ENCODE measurements at regions not wholly inside any gene's neighbourhood (a gene's known extent, or its start where the extent isn't known, plus 50 kb on each side); places are given as distances from the start of the nearest gene placed in this dataset.

GRCh38 chr13:37288057-37288720 is 182.7 kb upstream of the CSNK1A1L start:
- TF ChIP-seq MAX (IDR thresholded peaks at IDR 0.05): no peak
- TF ChIP-seq TCF12 (IDR thresholded peaks at IDR 0.05; ENCODE audit: low read depth): no peak
- no peak for TF ChIP-seq ZBTB7A (IDR thresholded peaks at IDR 0.05; ENCODE audit: low read depth)
- no peak for TF ChIP-seq TEAD4 (IDR thresholded peaks at IDR 0.05)
- TF ChIP-seq REST (IDR thresholded peaks at IDR 0.05; ENCODE audit: low read depth): no peak
- no peak for TF ChIP-seq USF1 (IDR thresholded peaks at IDR 0.05)
- no peak for TF ChIP-seq YY1 (IDR thresholded peaks at IDR 0.05; ENCODE audit: low read depth)
- no peak for TF ChIP-seq EGR1 (IDR thresholded peaks at IDR 0.05)
- no peak for TF ChIP-seq TAF1 (IDR thresholded peaks at IDR 0.05; ENCODE audit: low read depth)
- no peak for TF ChIP-seq RAD21 (IDR thresholded peaks at IDR 0.05; ENCODE audit: low read depth)
- TF ChIP-seq EP300 (IDR thresholded peaks at IDR 0.05; ENCODE audit: borderline replicate concordance): no peak
- TF ChIP-seq NFIC (IDR thresholded peaks at IDR 0.05): no peak
- no peak for TF ChIP-seq FOXM1 (IDR thresholded peaks at IDR 0.05; ENCODE audit: borderline replicate concordance, low read depth)

DNA sequence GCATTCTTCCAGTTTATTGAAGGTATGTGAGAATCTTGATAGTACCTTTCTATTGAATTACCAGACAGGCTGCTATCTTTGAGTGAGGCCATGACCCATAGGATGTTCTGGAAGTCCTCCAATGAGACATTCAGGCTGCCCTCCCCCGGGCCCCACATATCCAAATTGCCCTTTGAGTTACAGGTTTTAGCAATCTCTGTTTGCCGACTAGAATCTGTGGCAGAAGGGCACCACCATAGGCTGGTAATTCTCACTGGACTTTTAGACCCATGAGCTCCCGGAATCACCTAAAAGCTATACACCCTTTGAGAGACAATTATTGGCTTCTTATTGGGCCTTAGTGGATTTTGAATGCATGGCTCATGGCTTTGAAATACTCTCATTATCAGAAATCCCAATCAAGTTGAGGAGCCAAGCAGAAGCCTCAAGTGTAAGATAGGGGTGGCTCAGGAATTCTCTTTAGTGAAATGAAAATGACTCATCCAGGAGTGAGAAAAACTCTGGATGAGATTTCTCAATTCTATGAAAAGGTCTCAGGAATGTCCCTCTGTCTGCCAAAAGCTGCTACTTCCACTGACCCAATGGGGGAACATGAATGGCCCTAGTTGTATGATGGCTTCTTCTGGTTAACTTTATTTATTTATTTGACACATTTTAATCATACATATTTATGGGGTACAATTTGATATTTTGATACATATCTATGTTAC is 172.1 kb upstream of the CSNK1A1L start:
- TF ChIP-seq YY1 (IDR thresholded peaks at IDR 0.05; ENCODE audit: low read depth) (no peak), NFIC (IDR thresholded peaks at IDR 0.05) (no peak), TCF12 (IDR thresholded peaks at IDR 0.05; ENCODE audit: low read depth) (no peak), REST (IDR thresholded peaks at IDR 0.05; ENCODE audit: low read depth) (no peak), RAD21 (IDR thresholded peaks at IDR 0.05; ENCODE audit: low read depth) (no peak), FOXM1 (IDR thresholded peaks at IDR 0.05; ENCODE audit: borderline replicate concordance, low read depth) (no peak), CREB1 (IDR thresholded peaks at IDR 0.05; ENCODE audit: low read depth) (no peak), EP300 (IDR thresholded peaks at IDR 0.05; ENCODE audit: borderline replicate concordance) (no peak), EGR1 (IDR thresholded peaks at IDR 0.05) (no peak), CEBPB (IDR thresholded peaks at IDR 0.05) (no peak), USF1 (IDR thresholded peaks at IDR 0.05) (no peak), TEAD4 (IDR thresholded peaks at IDR 0.05) (no peak), ZBTB7A (IDR thresholded peaks at IDR 0.05; ENCODE audit: low read depth) (no peak), TAF1 (IDR thresholded peaks at IDR 0.05; ENCODE audit: low read depth) (no peak)

DNA sequence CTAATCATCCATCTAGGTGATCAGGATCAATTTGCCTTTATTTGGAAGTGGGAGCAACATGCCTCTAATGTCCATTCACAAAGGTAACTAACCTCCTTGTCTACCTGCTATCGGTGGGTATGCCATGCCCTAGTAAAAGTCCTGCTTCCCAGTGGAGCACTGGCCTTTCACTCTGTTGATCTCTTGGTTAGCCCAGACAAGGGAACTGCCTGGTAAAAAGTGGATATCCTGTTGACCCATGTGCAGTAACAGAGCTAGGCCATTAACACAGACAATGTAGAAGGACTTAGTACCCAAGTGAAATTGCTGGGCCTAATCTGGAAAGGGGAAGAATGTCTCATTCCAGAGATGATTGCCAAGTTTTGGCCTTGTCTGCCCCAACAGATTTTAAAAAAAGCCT is 171.5 kb upstream of the CSNK1A1L start:
- no peak for TF ChIP-seq TAF1 (IDR thresholded peaks at IDR 0.05; ENCODE audit: low read depth)
- TF ChIP-seq CREB1 (IDR thresholded peaks at IDR 0.05; ENCODE audit: low read depth): no peak
- no peak for TF ChIP-seq MAX (IDR thresholded peaks at IDR 0.05)
- TF ChIP-seq FOXM1 (IDR thresholded peaks at IDR 0.05; ENCODE audit: borderline replicate concordance, low read depth): no peak
- TF ChIP-seq TEAD4 (IDR thresholded peaks at IDR 0.05): no peak
- no peak for TF ChIP-seq EGR1 (IDR thresholded peaks at IDR 0.05)
- TF ChIP-seq NFIC (IDR thresholded peaks at IDR 0.05): no peak
- TF ChIP-seq EP300 (IDR thresholded peaks at IDR 0.05; ENCODE audit: borderline replicate concordance): no peak
- no peak for TF ChIP-seq REST (IDR thresholded peaks at IDR 0.05; ENCODE audit: low read depth)
- no peak for TF ChIP-seq YY1 (IDR thresholded peaks at IDR 0.05; ENCODE audit: low read depth)
- no peak for TF ChIP-seq CEBPB (IDR thresholded peaks at IDR 0.05)
- TF ChIP-seq USF1 (IDR thresholded peaks at IDR 0.05): no peak
- TF ChIP-seq ZBTB7A (IDR thresholded peaks at IDR 0.05; ENCODE audit: low read depth): no peak

Measured in Ishikawa (cell line).